Heart left ventricle (tissue), 13 donors: ENCODE measurements at regions not wholly inside any gene's neighbourhood (a gene's known extent, or its start where the extent isn't known, plus 50 kb on each side); places are given as distances from the start of the nearest gene placed in this dataset.

Source experiments
- POLR2A ChIP-seq, 2 donors: fragments of 450-650 bp; IDR thresholded peaks; one replicate each; pipeline ENCODE4 v1.6.1; 2017; ENCODE audit warnings: antibody characterized with exemption in 2 of 2, mild to moderate bottlenecking in 2 of 2, moderate library complexity in 2 of 2
- TF ChIP-seq, protein P1 (sequence below), 12 donors: fragments of 200-600 bp; sonication (generic) in 4 of 12; IDR thresholded peaks; one replicate each; pipeline versions ENCODE4 v1.5.0 to v1.8.0; 2018 to 2022; ENCODE audit warnings: antibody characterized with exemption in 12 of 12, mild to moderate bottlenecking in 5 of 12
- donor health status: ischemic (EF 13 %, LVEDD 7.1; RV severe dilation, severe dysfunction).
- donor health status: DM: no; HTN: yes; CAD: no.
- donor health status: DM: no; HTN: no; CAD: no.
- donor health status: ischemic (EF 25% LVEDD 6.9; RV normal size, moderate dysfunction).
- donor health status: ischemic (EF 25% LVEDD 5.7; RV mildly dilated, moderate dysfunction).
- donor health status: ischemic (EF 35%, LVEDD 5.7; RV mildly dilated, moderate dysfunction).
- donor health status: nonischemic (EF 11% LVEDD 7.7; RV severe dilation, severe dysfunction).
- donor health status: DM: yes; HTN: yes; CAD: no.
- donor health status: PGD.
- donor health status: ischemic (EF 29% LVEDD 5.4; RV normal size, mild dysfunction).
- donor health status: nonischemic (EF 23%, LVEDD 6.1; RV moderate dilation, normal function).

DNA sequence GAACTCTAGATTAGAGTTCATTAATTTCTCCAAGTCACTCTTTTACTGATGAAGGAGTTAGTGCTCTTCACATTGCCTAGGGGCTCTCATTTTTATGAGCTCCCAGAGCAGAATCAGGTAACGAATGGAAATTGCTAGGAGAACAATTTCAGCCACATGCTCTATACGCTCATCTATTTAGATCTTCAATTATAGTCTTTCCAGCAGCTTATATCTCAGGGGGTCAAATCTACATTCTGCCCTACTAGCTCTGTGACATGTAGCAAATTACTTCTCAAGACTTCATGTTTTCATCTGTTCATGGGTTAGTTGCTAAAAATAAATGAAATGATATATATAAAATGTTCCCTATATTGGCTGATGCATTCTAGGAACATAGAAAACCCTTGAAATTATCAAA lies 183.6 kb downstream of the PLPP3 start:
- TF ChIP-seq, protein P1, sequence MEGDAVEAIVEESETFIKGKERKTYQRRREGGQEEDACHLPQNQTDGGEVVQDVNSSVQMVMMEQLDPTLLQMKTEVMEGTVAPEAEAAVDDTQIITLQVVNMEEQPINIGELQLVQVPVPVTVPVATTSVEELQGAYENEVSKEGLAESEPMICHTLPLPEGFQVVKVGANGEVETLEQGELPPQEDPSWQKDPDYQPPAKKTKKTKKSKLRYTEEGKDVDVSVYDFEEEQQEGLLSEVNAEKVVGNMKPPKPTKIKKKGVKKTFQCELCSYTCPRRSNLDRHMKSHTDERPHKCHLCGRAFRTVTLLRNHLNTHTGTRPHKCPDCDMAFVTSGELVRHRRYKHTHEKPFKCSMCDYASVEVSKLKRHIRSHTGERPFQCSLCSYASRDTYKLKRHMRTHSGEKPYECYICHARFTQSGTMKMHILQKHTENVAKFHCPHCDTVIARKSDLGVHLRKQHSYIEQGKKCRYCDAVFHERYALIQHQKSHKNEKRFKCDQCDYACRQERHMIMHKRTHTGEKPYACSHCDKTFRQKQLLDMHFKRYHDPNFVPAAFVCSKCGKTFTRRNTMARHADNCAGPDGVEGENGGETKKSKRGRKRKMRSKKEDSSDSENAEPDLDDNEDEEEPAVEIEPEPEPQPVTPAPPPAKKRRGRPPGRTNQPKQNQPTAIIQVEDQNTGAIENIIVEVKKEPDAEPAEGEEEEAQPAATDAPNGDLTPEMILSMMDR (IDR thresholded peaks at IDR 0.05): no peak
- no peak for TF ChIP-seq POLR2A (IDR thresholded peaks at IDR 0.05)
